K562 (cell line): ENCODE measurements at regions not wholly inside any gene's neighbourhood (a gene's known extent, or its start where the extent isn't known, plus 50 kb on each side); places are given as distances from the start of the nearest gene placed in this dataset.
A peak's percentile ranks its signal among the peaks of the same experiment; 100 is the strongest.

Experiments used
- ATAC-seq: fragments of 200-7000 bp; cut with Tn5 transposase; 3 replicates; pipeline ENCODE4 v1.9.1; 2020; ENCODE audit warnings: moderate library complexity
- BruUV-seq: library from RNA; stranded (reverse); fragments of 400-500 nt; replicated peaks from 2 replicates; lab custom pipeline; 2021; lab: Mats Ljungman, UMichigan
- CTCF ChIA-PET: fragments of 300-600 bp; formaldehyde crosslinking; extraction: SDS; loops from one replicate; lab custom pipeline; 2021; ENCODE audit warnings: low intra/inter-chr PET ratio; lab: Yijun Ruan, JAX
- POLR2A ChIA-PET: fragments of 300-600, 350-650 bp; sonication (Branson Sonifier 250); formaldehyde crosslinking; extraction: SDS; loops from one replicate; lab custom pipeline; 2021; ENCODE audit warnings: antibody characterized with exemption, inconsistent platforms; lab: Yijun Ruan, JAX
- DNase-seq, 4 experiments: peaks; one replicate each; pipeline versions ENCODE4 v3.0.0 to v3.0.0-alpha.2; 2011 to 2018; ENCODE audit warnings: low spot score in 3 of 4, mixed read lengths in 3 of 4; ENCODE audit errors: extremely low read depth in 1 of 4
- FAIRE-seq: peaks from 2 replicates; lab custom pipeline; 2011; peaks lifted over from hg19 to GRCh38; lab: Jason Lieb, UNC
- H2AFZ ChIP-seq: 2 replicates; pipeline ENCODE4 v1.6.0; 2011; ENCODE audit warnings: low read depth, low read length, control low read depth, inconsistent platforms
- H3K27ac ChIP-seq: fragments of 200-600 bp; 3 replicates; pipeline ENCODE4 v1.8.0; 2011; ENCODE audit warnings: low read depth, mild to moderate bottlenecking, control low read depth, inconsistent platforms, low read length, moderate library complexity, mixed read lengths; ENCODE audit errors: extremely low read depth
- H3K27me3 ChIP-seq, 2 experiments: fragments of 300-600 bp in 1 of 2; 2 replicates in 1 of 2; 3 replicates in 1 of 2; pipeline versions ENCODE4 v1.6.0 to v1.8.0; 2011; ENCODE audit warnings: inconsistent platforms in 2 of 2, low read length in 2 of 2, mild to moderate bottlenecking in 1 of 2, mixed read lengths in 1 of 2, moderate library complexity in 1 of 2; ENCODE audit not compliant: control insufficient read depth in 2 of 2, insufficient read depth in 2 of 2
- H3K36me3 ChIP-seq: fragments of 300-600 bp; 3 replicates; pipeline ENCODE4 v1.8.0; 2011; ENCODE audit warnings: mild to moderate bottlenecking, low read length, inconsistent platforms; ENCODE audit not compliant: control insufficient read depth, insufficient read depth
- H3K4me1 ChIP-seq, 2 experiments: fragments of 200-600 bp in 1 of 2; replicated peaks in 1 of 2; 2 replicates in 1 of 2; 3 replicates in 1 of 2; pipeline versions ENCODE4 v1.5.1 to v1.8.0; 2011; ENCODE audit warnings: inconsistent platforms in 2 of 2, low read length in 2 of 2, mild to moderate bottlenecking in 1 of 2, mixed read lengths in 1 of 2, moderate library complexity in 1 of 2; ENCODE audit not compliant: control insufficient read depth in 2 of 2, insufficient read depth in 2 of 2
- H3K4me2 ChIP-seq: 2 replicates; pipeline ENCODE4 v1.6.1; 2011; ENCODE audit warnings: low read length, control low read depth, inconsistent platforms, mixed read lengths; ENCODE audit not compliant: insufficient read depth
- H3K4me3 ChIP-seq: fragments of 200-600 bp; sonication (generic), shearing (Covaris generic); 2 replicates; pipeline ENCODE4 v1.5.1; 2016; ENCODE audit warnings: control low read depth, inconsistent platforms
- H3K79me2 ChIP-seq: fragments of 200-600 bp; 3 replicates; pipeline ENCODE4 v1.8.0; 2011; ENCODE audit warnings: low read length, inconsistent platforms; ENCODE audit not compliant: control insufficient read depth, insufficient read depth
- H3K9ac ChIP-seq, 2 experiments: 2 replicates each; pipeline versions ENCODE4 v1.6.0 to v1.6.1; 2011; ENCODE audit warnings: low read depth in 2 of 2, low read length in 2 of 2, control low read depth in 1 of 2, inconsistent platforms in 1 of 2, mild to moderate bottlenecking in 1 of 2, mixed read lengths in 1 of 2; ENCODE audit not compliant: insufficient read depth in 1 of 2
- H3K9me1 ChIP-seq: one replicate; pipeline ENCODE4 v1.6.0; 2011; ENCODE audit warnings: inconsistent platforms, mild to moderate bottlenecking, low read length, moderate library complexity; ENCODE audit not compliant: control insufficient read depth, insufficient read depth
- H3K9me3 ChIP-seq: replicated peaks from 2 replicates; pipeline ENCODE4 v1.5.1; 2011; ENCODE audit warnings: low read depth, low read length, inconsistent platforms; ENCODE audit not compliant: control insufficient read depth, insufficient read depth
- H4K20me1 ChIP-seq: replicated peaks from 2 replicates; pipeline ENCODE4 v1.6.1; 2011; ENCODE audit warnings: low read length, inconsistent platforms, mixed read lengths; ENCODE audit not compliant: control insufficient read depth, insufficient read depth
- FOSL1 ChIP-seq: fragments of 200-800 bp; sonication (Bioruptor generic); conservative IDR thresholded peaks from 2 replicates; pipeline ENCODE4 v1.6.1; 2016; ENCODE audit warnings: missing genetic modification characterization, missing compliant biosample characterization
- JUND ChIP-seq, 2 experiments: IDR thresholded peaks; 2 replicates in 1 of 2; 3 replicates in 1 of 2; pipeline ENCODE4 v1.6.1; 2011; ENCODE audit warnings: borderline replicate concordance in 2 of 2, low read depth in 2 of 2, low read length in 2 of 2, improper control_type of control experiment in 1 of 2, missing biosample characterization in 1 of 2, missing genetic modification characterization in 1 of 2, missing genetic modification reagents in 1 of 2
- POLR2B ChIP-seq: fragments of 450-650 bp; IDR thresholded peaks from 2 replicates; pipeline ENCODE4 v1.6.1; 2018; ENCODE audit warnings: low read depth; ENCODE audit not compliant: partially characterized antibody
- SPI1 ChIP-seq: IDR thresholded peaks from 2 replicates; pipeline ENCODE4 v1.6.1; 2011; ENCODE audit warnings: low read depth, low read length, control low read depth, borderline replicate concordance
- ZNF174 ChIP-seq: fragments of 250-450 bp; sonication (Bioruptor Pico); IDR thresholded peaks from 2 replicates; pipeline ENCODE4 v1.4.0; 2020; ENCODE audit warnings: mild to moderate bottlenecking
- ZNF175 ChIP-seq: fragments of 200-800 bp; sonication (Bioruptor generic); IDR thresholded peaks from 2 replicates; pipeline ENCODE4 v1.6.1; 2016; ENCODE audit warnings: low read depth, mild to moderate bottlenecking, missing genetic modification characterization, missing compliant biosample characterization
- WGBS: fragments of 100-300 bp; shearing (Covaris generic); methylation state at CpG from one replicate; pipeline ENCODE4 v1.1.6; 2016; ENCODE audit warnings: low coverage, mixed read lengths; ENCODE audit not compliant: insufficient coverage; ENCODE audit errors: missing lambda C conversion rate; 5-methylcytosine and 5-hydroxymethylcytosine counted together
- in situ Hi-C: fragments of 300-500 bp; cut with MboI; formaldehyde crosslinking; loops from 4 replicates; pipeline ENCODE4 v1.15.0; 2018; ENCODE audit warnings: inconsistent platforms, mixed read lengths
- intact Hi-C: fragments of 100-400 bp; cut with micrococcal nuclease; formaldehyde crosslinking; loops from 2 replicates; pipeline ENCODE4 v1.14.2; 2022
- TF ChIP-seq, protein P1 (sequence below), 2 experiments: fragments of 450-650 bp in 1 of 2; sonication (generic) in 1 of 2; formaldehyde crosslinking in 1 of 2; IDR thresholded peaks in 1 of 2; conservative IDR thresholded peaks in 1 of 2; 2 replicates each; pipeline versions ENCODE4 v1.6.1 to v1.8.1; 2016 to 2023; ENCODE audit warnings: mild to moderate bottlenecking in 2 of 2, moderate library complexity in 2 of 2, inconsistent platforms in 1 of 2, missing genetic modification reagents in 1 of 2

DNA sequence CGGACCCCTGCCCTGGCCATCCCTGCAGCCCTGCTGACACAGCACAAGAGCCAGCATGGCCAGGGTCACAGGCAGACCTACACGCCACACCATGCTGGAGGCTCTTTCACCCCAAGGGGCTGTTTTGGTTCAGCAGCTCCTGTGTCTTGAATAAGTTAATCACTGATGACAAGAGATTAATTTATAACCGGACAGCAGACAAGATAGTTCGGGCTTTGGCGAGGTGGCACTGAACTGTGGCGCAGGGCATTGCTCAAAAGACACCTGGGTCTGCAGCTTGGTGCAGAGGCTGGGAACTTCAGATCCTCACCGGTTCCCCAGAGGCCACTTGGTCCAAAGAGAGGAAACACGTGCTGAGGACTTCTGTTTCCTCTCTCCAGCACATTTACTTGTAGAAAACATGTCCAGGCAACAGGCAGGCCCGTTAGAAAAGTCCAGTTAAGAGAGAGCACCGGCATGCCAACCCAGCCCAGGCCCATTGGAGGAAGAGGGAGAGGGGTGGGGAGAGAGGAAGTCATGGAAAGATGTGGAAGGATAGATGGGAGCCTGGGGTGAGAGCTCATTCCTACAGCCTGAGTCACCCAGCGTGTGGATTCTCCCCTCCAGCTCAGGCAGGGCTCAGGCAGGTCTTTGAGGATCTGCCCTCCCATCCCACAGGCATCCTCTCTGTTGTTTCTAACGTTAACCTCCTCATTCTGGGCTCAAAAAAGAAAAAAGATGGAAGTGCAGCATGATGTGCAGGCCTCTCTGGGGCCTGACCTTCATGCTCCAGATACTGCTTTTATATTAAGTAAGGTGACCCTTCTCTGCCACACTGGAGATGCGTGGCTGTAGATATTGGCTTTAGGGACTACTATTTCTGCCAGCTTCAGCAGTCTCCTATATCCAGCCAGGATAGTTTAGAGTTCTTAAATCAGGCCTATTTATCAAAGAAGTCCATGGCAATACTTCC lies 80.0 kb upstream of the HNF1B start:
- ChIA-PET POLR2A (interaction anchor here (0.6 kb wide), 1 partner anchor 53 kb away, joined by 3 read pairs; no protein-coding TSS in a partner anchor), CTCF (no interaction called here)
- Histone ChIP-seq H3K27ac (no peak overlapping the region), H3K4me3 (no peak overlapping the region), H4K20me1 (no peaks in the 10 kb centered on the region), H3K9me1 (no peaks in the 10 kb centered on the region), H3K4me1 (peaks cover 8 to 29% of the 10 kb centered on the region in 2 experiments), H3K4me2 (no peak overlapping the region), H3K79me2 (no peaks in the 10 kb centered on the region), H3K36me3 (no peaks in the 10 kb centered on the region), H3K27me3 (peaks cover 2 to 10% of the 10 kb centered on the region in 2 experiments; a peak in 1 of 5 replicates), H3K9ac (no peak overlapping the region), H3K9me3 (no peaks in the 10 kb centered on the region), H2AFZ (peak overlapping the region; percentile 49; the same call in 1 of the 2 replicates)
- in situ Hi-C loops, result no loop called here
- no peak for FAIRE-seq
- no peak for DNase-seq
- no peak for ATAC-seq
- BruUV-seq, result no TSS peak
- intact Hi-C loops, result no loop called here
- TF ChIP-seq ZNF174, result no peak
- 0 out of 2 replicates have a peak, but pooled peaks have one; percentile 21 for TF ChIP-seq SPI1
- TF ChIP-seq ZNF175 (CRISPR knock-in tag), result peak; percentile 31; the same call in 1 of the 2 replicates
- peak; percentile 85 for TF ChIP-seq FOSL1 (tag)
- TF ChIP-seq, protein P1, sequence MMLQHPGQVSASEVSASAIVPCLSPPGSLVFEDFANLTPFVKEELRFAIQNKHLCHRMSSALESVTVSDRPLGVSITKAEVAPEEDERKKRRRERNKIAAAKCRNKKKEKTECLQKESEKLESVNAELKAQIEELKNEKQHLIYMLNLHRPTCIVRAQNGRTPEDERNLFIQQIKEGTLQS (IDR thresholded peaks at IDR 0.05), result peak; percentile 31; the same call in 1 of the 2 replicates
- TF ChIP-seq, protein P1 (CRISPR knock-in tag; conservative IDR thresholded peaks at IDR 0.05), result no peak
- peak; percentile 44; the same call in 1 of the 2 replicates for TF ChIP-seq JUND (IDR thresholded peaks at IDR 0.05; ENCODE audit: borderline replicate concordance, low read depth, low read length)
- TF ChIP-seq JUND (tag; IDR thresholded peaks at IDR 0.05; ENCODE audit: borderline replicate concordance, low read depth, low read length), result 0 out of 3 replicates have a peak, but pooled peaks have one; percentile 35
- no peak for TF ChIP-seq POLR2B
- 35% methylated on average over 13 of the region's 13 CpGs for WGBS
